ENCODE measurements at regions not wholly inside any gene's neighbourhood (a gene's known extent, or its start where the extent isn't known, plus 50 kb on each side); places are given as distances from the start of the nearest gene placed in this dataset.

DNA sequence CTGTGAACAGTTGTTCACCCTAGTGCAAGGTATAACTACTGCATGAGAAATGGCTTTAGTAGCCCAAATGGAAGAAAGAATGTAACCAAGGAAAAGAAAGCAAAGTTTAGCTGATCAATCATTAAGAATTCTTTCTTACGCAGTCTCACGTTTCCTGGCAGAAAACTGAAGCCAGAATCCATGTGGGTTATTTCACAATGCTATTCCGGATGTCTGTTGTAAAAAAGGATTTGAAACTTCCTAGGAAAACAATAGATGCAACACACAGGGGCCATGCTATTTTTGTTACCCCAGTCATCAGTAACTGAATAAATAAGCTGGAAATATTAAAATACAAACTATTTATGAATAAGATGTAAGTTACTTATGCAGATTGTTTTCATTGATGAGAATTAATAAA lies 802.5 kb downstream of the CDH8 start:
- Histone ChIP-seq H4K20me1 (ENCODE audit: insufficient read depth) (no peaks in the 10 kb centered on the region), H2AFZ (ENCODE audit: low read depth, low read length) (no peak overlapping the region), H3K27me3 (ENCODE audit: insufficient read depth, low read depth, low read length) (no peaks in the 10 kb centered on the region), H3K27ac (ENCODE audit: low read length) (no peak overlapping the region), H3K36me3 (ENCODE audit: insufficient read depth, low read length) (no peaks in the 10 kb centered on the region), H3K9ac (ENCODE audit: low read length) (no peak overlapping the region), H3K79me2 (replicated peaks; ENCODE audit: insufficient read depth, low read length) (no peaks in the 10 kb centered on the region), H3F3A (ENCODE audit: insufficient read depth, low read length, poor library complexity, severe bottlenecking) (no peaks in the 10 kb centered on the region), H3K9me3 (ENCODE audit: low read length) (no peaks in the 10 kb centered on the region), H3K4me3 (ENCODE audit: low read length) (no peak overlapping the region), H3K4me2 (ENCODE audit: low read length) (no peak overlapping the region), H3K9me2 (ENCODE audit: insufficient read depth, low read length) (no peaks in the 10 kb centered on the region)
- TF ChIP-seq RAD21 (conservative IDR thresholded peaks at IDR 0.05) (no peak), REST (IDR thresholded peaks at IDR 0.05; ENCODE audit: borderline replicate concordance) (no peak)

- Histone ChIP-seq H3K36me3 (ENCODE audit: insufficient read depth, low read length) (no peaks in the 10 kb centered on the region), H3K9ac (ENCODE audit: low read length) (no peak overlapping the region), H2AFZ (ENCODE audit: low read depth, low read length) (no peak overlapping the region), H3K79me2 (replicated peaks; ENCODE audit: insufficient read depth, low read length) (no peaks in the 10 kb centered on the region), H4K20me1 (ENCODE audit: insufficient read depth) (no peaks in the 10 kb centered on the region), H3K27ac (ENCODE audit: low read length) (no peak overlapping the region), H3F3A (ENCODE audit: insufficient read depth, low read length, poor library complexity, severe bottlenecking) (no peaks in the 10 kb centered on the region), H3K4me3 (ENCODE audit: low read length) (no peak overlapping the region), H3K4me2 (ENCODE audit: low read length) (no peak overlapping the region), H3K9me3 (ENCODE audit: low read length) (no peaks in the 10 kb centered on the region), H3K27me3 (ENCODE audit: insufficient read depth, low read depth, low read length) (no peaks in the 10 kb centered on the region), H3K9me2 (ENCODE audit: insufficient read depth, low read length) (no peaks in the 10 kb centered on the region)
- TF ChIP-seq EZH2 (IDR thresholded peaks at IDR 0.05; ENCODE audit: borderline replicate concordance, insufficient read depth, low read length, poor library complexity, severe bottlenecking) (no peak), SMC3 (conservative IDR thresholded peaks at IDR 0.05; ENCODE audit: poor library complexity) (no peak), MXI1 (conservative IDR thresholded peaks at IDR 0.05; ENCODE audit: poor library complexity, severe bottlenecking) (no peak), TAF1 (IDR thresholded peaks at IDR 0.05; ENCODE audit: low read depth) (no peak), REST (IDR thresholded peaks at IDR 0.05; ENCODE audit: borderline replicate concordance) (no peak), EP300 (conservative IDR thresholded peaks at IDR 0.05; ENCODE audit: poor library complexity, severe bottlenecking) (no peak), POLR2AphosphoS5 (IDR thresholded peaks at IDR 0.05) (no peak)
- TF ChIP-seq, protein P1, sequence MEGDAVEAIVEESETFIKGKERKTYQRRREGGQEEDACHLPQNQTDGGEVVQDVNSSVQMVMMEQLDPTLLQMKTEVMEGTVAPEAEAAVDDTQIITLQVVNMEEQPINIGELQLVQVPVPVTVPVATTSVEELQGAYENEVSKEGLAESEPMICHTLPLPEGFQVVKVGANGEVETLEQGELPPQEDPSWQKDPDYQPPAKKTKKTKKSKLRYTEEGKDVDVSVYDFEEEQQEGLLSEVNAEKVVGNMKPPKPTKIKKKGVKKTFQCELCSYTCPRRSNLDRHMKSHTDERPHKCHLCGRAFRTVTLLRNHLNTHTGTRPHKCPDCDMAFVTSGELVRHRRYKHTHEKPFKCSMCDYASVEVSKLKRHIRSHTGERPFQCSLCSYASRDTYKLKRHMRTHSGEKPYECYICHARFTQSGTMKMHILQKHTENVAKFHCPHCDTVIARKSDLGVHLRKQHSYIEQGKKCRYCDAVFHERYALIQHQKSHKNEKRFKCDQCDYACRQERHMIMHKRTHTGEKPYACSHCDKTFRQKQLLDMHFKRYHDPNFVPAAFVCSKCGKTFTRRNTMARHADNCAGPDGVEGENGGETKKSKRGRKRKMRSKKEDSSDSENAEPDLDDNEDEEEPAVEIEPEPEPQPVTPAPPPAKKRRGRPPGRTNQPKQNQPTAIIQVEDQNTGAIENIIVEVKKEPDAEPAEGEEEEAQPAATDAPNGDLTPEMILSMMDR (IDR thresholded peaks at IDR 0.05; ENCODE audit: poor library complexity, severe bottlenecking), result no peak
Measured at GRCh38 chr16:61228371-61228770, 807.9 kb downstream of the CDH8 start.

Measured in neural cell (in vitro differentiated cells).